Neural cell (in vitro differentiated cells): ENCODE measurements at regions not wholly inside any gene's neighbourhood (a gene's known extent, or its start where the extent isn't known, plus 50 kb on each side); places are given as distances from the start of the nearest gene placed in this dataset.

Source experiments
- H2AFZ ChIP-seq: fragments of 200-600, 300-800 bp; sonication (generic), shearing (Covaris generic); 2 replicates; pipeline ENCODE4 v1.6.0; 2014; ENCODE audit warnings: low read depth, mild to moderate bottlenecking, antibody characterized with exemption, low read length, moderate library complexity
- H3F3A ChIP-seq: fragments of 200-600 bp; shearing (Covaris generic); 2 replicates; pipeline ENCODE4 v1.6.1; 2016; ENCODE audit warnings: mild to moderate bottlenecking, moderate library complexity, mixed read lengths, antibody characterized with exemption, low read length; ENCODE audit not compliant: insufficient read depth, poor library complexity, severe bottlenecking
- H3K27ac ChIP-seq: fragments of 200-600, 300-800 bp; sonication (generic), shearing (Covaris generic); 2 replicates; pipeline ENCODE4 v1.5.1; 2014; ENCODE audit warnings: mild to moderate bottlenecking, low read length, moderate library complexity
- H3K27me3 ChIP-seq: fragments of 300-800, 200-600 bp; sonication (generic), shearing (Covaris generic); 2 replicates; pipeline ENCODE4 v1.6.0; 2014; ENCODE audit warnings: mild to moderate bottlenecking, low read depth, low read length, moderate library complexity; ENCODE audit not compliant: insufficient read depth
- H3K36me3 ChIP-seq: fragments of 300-800, 200-600 bp; sonication (generic), shearing (Covaris generic); 2 replicates; pipeline ENCODE4 v1.5.1; 2014; ENCODE audit warnings: mild to moderate bottlenecking, antibody characterized with exemption, low read length, moderate library complexity; ENCODE audit not compliant: insufficient read depth
- H3K4me2 ChIP-seq: fragments of 300-800, 200-600 bp; sonication (generic), shearing (Covaris generic); 2 replicates; pipeline ENCODE4 v1.6.0; 2014; ENCODE audit warnings: mild to moderate bottlenecking, low read length
- H3K4me3 ChIP-seq: fragments of 300-800, 200-600 bp; sonication (generic), shearing (Covaris generic); 2 replicates; pipeline ENCODE4 v1.5.1; 2014; ENCODE audit warnings: mild to moderate bottlenecking, low read length, moderate library complexity
- H3K79me2 ChIP-seq: fragments of 200-600 bp; shearing (Covaris generic); replicated peaks from 2 replicates; pipeline ENCODE4 v1.6.0; 2014; ENCODE audit warnings: mild to moderate bottlenecking, low read length, moderate library complexity; ENCODE audit not compliant: insufficient read depth
- H3K9ac ChIP-seq: fragments of 300-800, 200-600 bp; sonication (generic), shearing (Covaris generic); 2 replicates; pipeline ENCODE4 v1.6.1; 2016; ENCODE audit warnings: mild to moderate bottlenecking, low read length, mixed read lengths
- H3K9me2 ChIP-seq: fragments of 200-600 bp; shearing (Covaris generic); 2 replicates; pipeline ENCODE4 v1.6.1; 2016; ENCODE audit warnings: mild to moderate bottlenecking, low read length, mixed read lengths; ENCODE audit not compliant: insufficient read depth
- H3K9me3 ChIP-seq: fragments of 200-600, 300-800 bp; sonication (generic), shearing (Covaris generic); 2 replicates; pipeline ENCODE4 v1.6.1; 2016; ENCODE audit warnings: mild to moderate bottlenecking, mixed run types, low read length, moderate library complexity, mixed read lengths
- H4K20me1 ChIP-seq: fragments of 200-600 bp; shearing (Covaris generic); 2 replicates; pipeline ENCODE4 v1.6.1; 2016; ENCODE audit warnings: mild to moderate bottlenecking, mixed run types; ENCODE audit not compliant: insufficient read depth
- CTCF ChIP-seq: fragments of 450-650 bp; IDR thresholded peaks from 2 replicates; pipeline ENCODE4 v1.5.1; 2014; ENCODE audit warnings: antibody characterized with exemption, mild to moderate bottlenecking, moderate library complexity; ENCODE audit not compliant: poor library complexity, severe bottlenecking
- EP300 ChIP-seq: fragments of 450-650 bp; conservative IDR thresholded peaks from 2 replicates; pipeline ENCODE4 v1.6.1; 2014; ENCODE audit warnings: antibody characterized with exemption, mild to moderate bottlenecking, moderate library complexity; ENCODE audit not compliant: poor library complexity, severe bottlenecking
- EZH2 ChIP-seq: fragments of 200-600, 300-800 bp; shearing (Covaris generic), sonication (generic); IDR thresholded peaks from 2 replicates; pipeline ENCODE4 v1.6.1; 2014; ENCODE audit warnings: antibody characterized with exemption, low read length, borderline replicate concordance, mild to moderate bottlenecking; ENCODE audit not compliant: insufficient read depth, poor library complexity, severe bottlenecking
- MXI1 ChIP-seq: fragments of 450-650 bp; conservative IDR thresholded peaks from 2 replicates; pipeline ENCODE4 v1.6.1; 2014; ENCODE audit warnings: antibody characterized with exemption, mild to moderate bottlenecking; ENCODE audit not compliant: poor library complexity, severe bottlenecking
- POLR2AphosphoS5 ChIP-seq: IDR thresholded peaks from 2 replicates; pipeline ENCODE4 v1.6.1; 2012
- RAD21 ChIP-seq: fragments of 450-650 bp; conservative IDR thresholded peaks from 2 replicates; pipeline ENCODE4 v1.6.1; 2014; ENCODE audit warnings: antibody characterized with exemption, mild to moderate bottlenecking, moderate library complexity
- SMC3 ChIP-seq: fragments of 450-650 bp; conservative IDR thresholded peaks from 2 replicates; pipeline ENCODE4 v1.6.1; 2014; ENCODE audit warnings: antibody characterized with exemption, mild to moderate bottlenecking, moderate library complexity; ENCODE audit not compliant: poor library complexity
- TAF1 ChIP-seq: IDR thresholded peaks from 2 replicates; pipeline ENCODE4 v1.6.1; 2012; ENCODE audit warnings: low read depth
- TF ChIP-seq, protein P1 (sequence below): IDR thresholded peaks from 2 replicates; pipeline ENCODE4 v1.6.1; 2012; ENCODE audit warnings: borderline replicate concordance

DNA sequence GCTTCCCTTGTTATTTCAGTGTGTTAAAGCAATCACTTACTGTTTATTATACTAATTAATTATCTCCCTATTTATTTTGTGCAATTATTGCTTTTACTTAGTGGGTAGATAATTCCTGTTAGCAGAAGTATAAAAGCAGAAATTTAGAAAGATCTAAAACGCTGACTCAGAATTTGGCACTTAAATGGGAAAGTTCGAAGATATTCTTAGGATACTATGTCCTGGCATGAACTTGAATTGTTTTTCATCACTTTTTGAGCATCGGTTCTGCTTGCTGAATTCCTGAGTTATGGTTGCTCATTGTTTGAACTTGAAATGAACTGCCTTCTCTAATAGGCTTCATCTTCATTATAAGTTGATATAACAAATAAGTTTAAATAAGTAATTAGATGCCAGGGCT lies 325.4 kb downstream of the JRKL start:
- no peaks in the 10 kb centered on the region for H3K36me3 ChIP-seq
- H3K4me2 ChIP-seq, result no peak overlapping the region
- no peaks in the 10 kb centered on the region for H3K9me2 ChIP-seq
- H4K20me1 ChIP-seq, result no peaks in the 10 kb centered on the region
- H3K9me3 ChIP-seq, result no peaks in the 10 kb centered on the region
- no peaks in the 10 kb centered on the region for H3K79me2 ChIP-seq
- TF ChIP-seq, protein P1, sequence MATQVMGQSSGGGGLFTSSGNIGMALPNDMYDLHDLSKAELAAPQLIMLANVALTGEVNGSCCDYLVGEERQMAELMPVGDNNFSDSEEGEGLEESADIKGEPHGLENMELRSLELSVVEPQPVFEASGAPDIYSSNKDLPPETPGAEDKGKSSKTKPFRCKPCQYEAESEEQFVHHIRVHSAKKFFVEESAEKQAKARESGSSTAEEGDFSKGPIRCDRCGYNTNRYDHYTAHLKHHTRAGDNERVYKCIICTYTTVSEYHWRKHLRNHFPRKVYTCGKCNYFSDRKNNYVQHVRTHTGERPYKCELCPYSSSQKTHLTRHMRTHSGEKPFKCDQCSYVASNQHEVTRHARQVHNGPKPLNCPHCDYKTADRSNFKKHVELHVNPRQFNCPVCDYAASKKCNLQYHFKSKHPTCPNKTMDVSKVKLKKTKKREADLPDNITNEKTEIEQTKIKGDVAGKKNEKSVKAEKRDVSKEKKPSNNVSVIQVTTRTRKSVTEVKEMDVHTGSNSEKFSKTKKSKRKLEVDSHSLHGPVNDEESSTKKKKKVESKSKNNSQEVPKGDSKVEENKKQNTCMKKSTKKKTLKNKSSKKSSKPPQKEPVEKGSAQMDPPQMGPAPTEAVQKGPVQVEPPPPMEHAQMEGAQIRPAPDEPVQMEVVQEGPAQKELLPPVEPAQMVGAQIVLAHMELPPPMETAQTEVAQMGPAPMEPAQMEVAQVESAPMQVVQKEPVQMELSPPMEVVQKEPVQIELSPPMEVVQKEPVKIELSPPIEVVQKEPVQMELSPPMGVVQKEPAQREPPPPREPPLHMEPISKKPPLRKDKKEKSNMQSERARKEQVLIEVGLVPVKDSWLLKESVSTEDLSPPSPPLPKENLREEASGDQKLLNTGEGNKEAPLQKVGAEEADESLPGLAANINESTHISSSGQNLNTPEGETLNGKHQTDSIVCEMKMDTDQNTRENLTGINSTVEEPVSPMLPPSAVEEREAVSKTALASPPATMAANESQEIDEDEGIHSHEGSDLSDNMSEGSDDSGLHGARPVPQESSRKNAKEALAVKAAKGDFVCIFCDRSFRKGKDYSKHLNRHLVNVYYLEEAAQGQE, result no peak
- TF ChIP-seq EZH2 (no peak), TAF1 (no peak), EP300 (no peak), CTCF (no peak), RAD21 (no peak), SMC3 (no peak), MXI1 (no peak), POLR2AphosphoS5 (no peak)
- no peak overlapping the region for H3K27ac ChIP-seq
- no peak overlapping the region for H2AFZ ChIP-seq
- no peak overlapping the region for H3K9ac ChIP-seq
- no peak overlapping the region for H3K4me3 ChIP-seq
- H3K27me3 ChIP-seq, result no peaks in the 10 kb centered on the region
- H3F3A ChIP-seq, result no peaks in the 10 kb centered on the region

DNA sequence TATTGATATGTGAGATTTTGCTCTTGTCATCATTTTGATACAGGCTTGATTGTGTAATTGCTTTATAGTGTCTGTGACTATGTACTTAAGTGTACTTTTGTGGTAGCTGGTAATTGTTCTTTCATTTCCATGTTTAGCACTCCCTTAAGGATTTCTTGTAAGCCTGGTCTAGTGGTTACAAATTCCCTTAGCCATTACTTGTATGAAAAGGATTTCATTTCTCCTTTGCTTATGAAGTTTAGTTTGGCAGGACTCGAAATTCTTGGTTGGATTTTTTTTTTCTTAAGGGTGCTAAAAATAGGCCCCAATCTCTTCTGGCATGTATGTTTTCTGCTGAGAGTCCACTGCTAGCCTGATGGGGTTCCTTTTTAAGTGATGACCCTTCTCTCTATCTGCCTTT lies 346.8 kb downstream of the JRKL start:
- no peaks in the 10 kb centered on the region for H4K20me1 ChIP-seq
- H3K36me3 ChIP-seq, result no peaks in the 10 kb centered on the region
- H3K9me2 ChIP-seq, result no peaks in the 10 kb centered on the region
- TF ChIP-seq, protein P1, result no peak
- TF ChIP-seq CTCF (no peak), EP300 (no peak), MXI1 (no peak), POLR2AphosphoS5 (no peak), EZH2 (no peak), TAF1 (no peak), RAD21 (no peak), SMC3 (no peak)
- no peak overlapping the region for H3K4me2 ChIP-seq
- H3K9ac ChIP-seq, result no peak overlapping the region
- H3K79me2 ChIP-seq, result no peaks in the 10 kb centered on the region
- no peak overlapping the region for H3K27ac ChIP-seq
- no peak overlapping the region for H2AFZ ChIP-seq
- H3K27me3 ChIP-seq, result no peaks in the 10 kb centered on the region
- H3F3A ChIP-seq, result no peaks in the 10 kb centered on the region
- no peak overlapping the region for H3K4me3 ChIP-seq
- no peaks in the 10 kb centered on the region for H3K9me3 ChIP-seq
